Gastroesophageal sphincter (tissue), 3 donors: ENCODE measurements at regions not wholly inside any gene's neighbourhood (a gene's known extent, or its start where the extent isn't known, plus 50 kb on each side); places are given as distances from the start of the nearest gene placed in this dataset.

Experiments
- CTCF ChIP-seq, 4 experiments: fragments of 200-600 bp in 2 of 4; fragments of 450-650 bp in 2 of 4; sonication (generic) in 1 of 4; IDR thresholded peaks; one replicate each; pipeline ENCODE4 v1.5.1; 2017 to 2019; ENCODE audit warnings: antibody characterized with exemption in 4 of 4, mild to moderate bottlenecking in 2 of 4, moderate library complexity in 2 of 4
- EP300 ChIP-seq: sonication (generic); formaldehyde crosslinking; IDR thresholded peaks from one replicate; pipeline ENCODE4 v1.6.1; 2017; ENCODE audit warnings: antibody characterized with exemption, mild to moderate bottlenecking
- POLR2A ChIP-seq, 2 donors: fragments of 450-650 bp; IDR thresholded peaks; one replicate each; pipeline ENCODE4 v1.6.1; 2017; ENCODE audit warnings: antibody characterized with exemption in 2 of 2, mild to moderate bottlenecking in 2 of 2, moderate library complexity in 1 of 2
- POLR2AphosphoS5 ChIP-seq: sonication (generic); formaldehyde crosslinking; IDR thresholded peaks from one replicate; pipeline ENCODE4 v1.6.1; 2017; ENCODE audit warnings: antibody characterized with exemption

- TF ChIP-seq CTCF (IDR thresholded peaks at IDR 0.05): no peak
- no peak for TF ChIP-seq POLR2A (IDR thresholded peaks at IDR 0.05)
- no peak for TF ChIP-seq POLR2AphosphoS5
- no peak for TF ChIP-seq EP300
These were observed 916.2 kb upstream of the B3GALT2 start for GRCh38 chr1:194102607-194103006.
